Prostate gland (tissue), 2 donors: ENCODE measurements at regions not wholly inside any gene's neighbourhood (a gene's known extent, or its start where the extent isn't known, plus 50 kb on each side); places are given as distances from the start of the nearest gene placed in this dataset.

Experiments
- DNase-seq: peaks from one replicate; pipeline ENCODE4 v3.0.0-alpha.2; 2019; ENCODE audit warnings: low spot score
- H3K27ac ChIP-seq, 2 donors: fragments of 200-600 bp; sonication (generic); 2 replicates each; pipeline ENCODE4 v1.5.1; 2017 to 2019
- H3K27me3 ChIP-seq: fragments of 200-600 bp; sonication (generic); replicated peaks from 2 replicates; pipeline ENCODE4 v1.5.1; 2019; ENCODE audit not compliant: insufficient read depth
- H3K36me3 ChIP-seq, 2 donors: fragments of 200-600 bp; sonication (generic); 1 replicate in 1 of 2; 2 replicates in 1 of 2; pipeline versions ENCODE4 v1.5.1 to v1.8.1; 2017 to 2019
- H3K4me1 ChIP-seq: fragments of 200-600 bp; sonication (generic); replicated peaks from 2 replicates; pipeline ENCODE4 v1.5.1; 2019
- H3K4me3 ChIP-seq, 2 donors: fragments of 200-600 bp; sonication (generic); 2 replicates each; pipeline ENCODE4 v1.5.1; 2017 to 2019
- H3K9me3 ChIP-seq: fragments of 200-600 bp; sonication (generic); 2 replicates; pipeline ENCODE4 v1.5.1; 2017
- POLR2A ChIP-seq: fragments of 450-650 bp; IDR thresholded peaks from one replicate; pipeline ENCODE4 v1.6.1; 2016; ENCODE audit warnings: antibody characterized with exemption, mild to moderate bottlenecking
- POLR2AphosphoS5 ChIP-seq: sonication (generic); formaldehyde crosslinking; IDR thresholded peaks from one replicate; pipeline ENCODE4 v1.6.1; 2017; ENCODE audit warnings: antibody characterized with exemption
- WGBS: methylation state at CpG from one replicate; pipeline ENCODE4 v1.1.5; 2018; 5-methylcytosine and 5-hydroxymethylcytosine counted together
- intact Hi-C: fragments of 100-400 bp; cut with DNase I; formaldehyde crosslinking; loops from one replicate; pipeline ENCODE4 v1.14.2; 2022
- TF ChIP-seq, protein P1 (sequence below), 4 experiments: fragments of 200-600 bp in 2 of 4; fragments of 450-650 bp in 2 of 4; sonication (generic) in 2 of 4; IDR thresholded peaks; 1 replicate in 3 of 4; 2 replicates in 1 of 4; pipeline ENCODE4 v1.5.1; 2016 to 2019; ENCODE audit warnings: antibody characterized with exemption in 4 of 4, mild to moderate bottlenecking in 2 of 4, moderate library complexity in 2 of 4

- no peaks in the 10 kb centered on the region for H3K9me3 ChIP-seq
- intact Hi-C loops: no loop called here
- 94% methylated on average over 1 of the region's 1 CpG for WGBS
Observed at GRCh38 chr4:71136071-71136470, 142.6 kb downstream of the DCK start.

DNA sequence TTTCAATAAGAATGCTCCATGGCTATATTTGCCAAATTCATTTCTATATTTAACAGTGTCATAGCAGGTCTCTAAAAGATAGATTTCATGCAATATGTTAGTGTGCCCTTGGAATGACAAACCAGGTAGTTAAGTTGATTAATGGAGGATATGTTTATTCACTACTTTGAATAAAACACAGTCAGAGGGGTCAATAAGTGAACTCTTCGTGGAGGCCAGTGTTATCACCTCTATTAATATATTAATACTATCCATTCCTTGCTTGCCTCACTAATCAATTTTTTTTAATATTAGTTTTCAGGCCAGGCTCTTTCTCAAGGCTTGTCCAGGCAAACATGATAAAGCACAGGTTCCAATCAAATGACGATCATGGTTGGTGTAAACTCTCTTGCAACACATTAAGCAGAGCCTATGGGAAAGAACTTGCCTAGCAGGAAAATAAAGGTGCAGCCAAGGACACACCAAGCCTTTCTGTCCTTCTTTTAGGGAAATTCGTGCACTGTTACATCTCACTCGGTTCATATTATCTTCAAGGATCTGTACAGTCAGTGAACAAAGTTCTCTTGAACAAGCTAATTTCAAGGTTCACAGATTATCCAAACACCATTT is 144.7 kb downstream of the DCK start:
- no peaks in the 10 kb centered on the region for H3K36me3 ChIP-seq
- no peak for DNase-seq
- no peak overlapping the region for H3K4me3 ChIP-seq
- intact Hi-C loops: no loop called here
- WGBS: 47% methylated on average over 4 of the region's 4 CpGs
- no peaks in the 10 kb centered on the region for H3K27me3 ChIP-seq
- H3K4me1 ChIP-seq: no peaks in the 10 kb centered on the region
- no peak overlapping the region for H3K27ac ChIP-seq
- TF ChIP-seq, protein P1, sequence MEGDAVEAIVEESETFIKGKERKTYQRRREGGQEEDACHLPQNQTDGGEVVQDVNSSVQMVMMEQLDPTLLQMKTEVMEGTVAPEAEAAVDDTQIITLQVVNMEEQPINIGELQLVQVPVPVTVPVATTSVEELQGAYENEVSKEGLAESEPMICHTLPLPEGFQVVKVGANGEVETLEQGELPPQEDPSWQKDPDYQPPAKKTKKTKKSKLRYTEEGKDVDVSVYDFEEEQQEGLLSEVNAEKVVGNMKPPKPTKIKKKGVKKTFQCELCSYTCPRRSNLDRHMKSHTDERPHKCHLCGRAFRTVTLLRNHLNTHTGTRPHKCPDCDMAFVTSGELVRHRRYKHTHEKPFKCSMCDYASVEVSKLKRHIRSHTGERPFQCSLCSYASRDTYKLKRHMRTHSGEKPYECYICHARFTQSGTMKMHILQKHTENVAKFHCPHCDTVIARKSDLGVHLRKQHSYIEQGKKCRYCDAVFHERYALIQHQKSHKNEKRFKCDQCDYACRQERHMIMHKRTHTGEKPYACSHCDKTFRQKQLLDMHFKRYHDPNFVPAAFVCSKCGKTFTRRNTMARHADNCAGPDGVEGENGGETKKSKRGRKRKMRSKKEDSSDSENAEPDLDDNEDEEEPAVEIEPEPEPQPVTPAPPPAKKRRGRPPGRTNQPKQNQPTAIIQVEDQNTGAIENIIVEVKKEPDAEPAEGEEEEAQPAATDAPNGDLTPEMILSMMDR (IDR thresholded peaks at IDR 0.05): no peak
- no peak for TF ChIP-seq POLR2AphosphoS5
- TF ChIP-seq POLR2A: no peak
- H3K9me3 ChIP-seq: no peaks in the 10 kb centered on the region

More at GRCh38 chr4:71136071-71136470, 142.6 kb downstream of the DCK start:
- H3K4me3 ChIP-seq: no peak overlapping the region
- H3K36me3 ChIP-seq: no peaks in the 10 kb centered on the region
- no peak for TF ChIP-seq POLR2AphosphoS5
- no peak for TF ChIP-seq POLR2A
- TF ChIP-seq, protein P1 (IDR thresholded peaks at IDR 0.05): no peak
- DNase-seq: no peak
- H3K27ac ChIP-seq: no peak overlapping the region
- H3K27me3 ChIP-seq: no peaks in the 10 kb centered on the region
- no peaks in the 10 kb centered on the region for H3K4me1 ChIP-seq

GRCh38 chr4:71140563-71140962 is 147.1 kb downstream of the DCK start:
- Histone ChIP-seq H3K27ac (no peak overlapping the region), H3K36me3 (no peaks in the 10 kb centered on the region), H3K9me3 (no peaks in the 10 kb centered on the region), H3K4me1 (no peaks in the 10 kb centered on the region), H3K27me3 (no peaks in the 10 kb centered on the region), H3K4me3 (no peak overlapping the region)
- DNase-seq: no peak
- TF ChIP-seq POLR2A (no peak), POLR2AphosphoS5 (no peak)
- TF ChIP-seq, protein P1 (IDR thresholded peaks at IDR 0.05): no peak
- 78% methylated on average over 2 of the region's 2 CpGs for WGBS
- intact Hi-C loops: no loop called here

DNA sequence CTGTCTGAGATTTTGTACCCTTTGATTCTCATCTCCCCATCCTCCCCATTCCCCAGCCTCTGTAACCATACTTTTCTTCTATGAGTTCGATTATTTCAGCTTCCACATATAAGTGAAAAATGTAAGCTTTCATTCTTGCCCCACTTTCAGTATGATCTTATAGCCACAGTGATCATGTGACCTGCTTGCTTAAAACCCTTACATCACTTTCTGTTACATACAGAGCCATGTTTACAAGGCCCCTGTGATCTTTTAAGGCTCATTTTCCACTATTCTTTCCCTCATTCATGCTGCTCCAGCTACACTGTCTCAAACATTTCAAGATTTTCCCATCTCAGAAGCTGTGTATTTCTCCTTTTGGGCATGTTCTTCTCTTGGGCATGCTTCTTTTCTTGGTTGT is 147.7 kb downstream of the DCK start:
- no peaks in the 10 kb centered on the region for H3K27me3 ChIP-seq
- H3K9me3 ChIP-seq: no peaks in the 10 kb centered on the region
- no peaks in the 10 kb centered on the region for H3K36me3 ChIP-seq
- H3K27ac ChIP-seq: no peak overlapping the region
- WGBS: 88% methylated on average over 1 of the region's 1 CpG
- no peak for DNase-seq
- no peaks in the 10 kb centered on the region for H3K4me1 ChIP-seq
- TF ChIP-seq, protein P1 (IDR thresholded peaks at IDR 0.05): no peak
- TF ChIP-seq POLR2A (no peak), POLR2AphosphoS5 (no peak)
- H3K4me3 ChIP-seq: no peak overlapping the region
- intact Hi-C loops: no loop called here

DNA sequence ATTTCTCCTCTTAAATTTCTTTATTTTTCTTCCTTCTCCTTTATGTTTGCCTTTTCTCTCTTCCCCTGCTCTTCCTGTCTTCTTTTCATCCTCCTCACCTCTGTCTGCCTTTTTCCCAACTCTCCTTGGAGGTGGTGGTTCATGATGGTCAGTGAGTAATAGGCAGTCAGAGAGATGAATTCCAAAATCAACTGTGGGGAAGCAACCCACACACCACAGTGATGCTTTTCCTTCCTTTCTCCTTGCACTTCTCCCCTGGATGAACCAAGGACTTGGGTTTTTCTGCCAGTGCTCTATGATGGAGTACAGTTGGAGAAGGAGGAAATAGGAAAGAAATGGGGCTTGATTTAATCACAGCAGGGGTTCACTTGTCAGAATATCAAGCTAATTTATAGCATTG is 153.8 kb downstream of the DCK start:
- Histone ChIP-seq H3K4me1 (no peaks in the 10 kb centered on the region), H3K36me3 (no peaks in the 10 kb centered on the region), H3K4me3 (no peak overlapping the region), H3K9me3 (no peaks in the 10 kb centered on the region), H3K27ac (no peak overlapping the region), H3K27me3 (no peaks in the 10 kb centered on the region)
- intact Hi-C loops: no loop called here
- DNase-seq: no peak
- no peak for TF ChIP-seq POLR2AphosphoS5
- TF ChIP-seq, protein P1 (IDR thresholded peaks at IDR 0.05): no peak
- no peak for TF ChIP-seq POLR2A
